Keratinocyte (primary cell): ENCODE measurements at regions not wholly inside any gene's neighbourhood (a gene's known extent, or its start where the extent isn't known, plus 50 kb on each side); places are given as distances from the start of the nearest gene placed in this dataset.

Experiments
- DNase-seq: peaks from one replicate; pipeline ENCODE4 v3.0.0-alpha.2; 2011; ENCODE audit warnings: low read depth, missing footprints, low spot score
- FAIRE-seq: peaks from 2 replicates; lab custom pipeline; 2011; peaks lifted over from hg19 to GRCh38; lab: Jason Lieb, UNC
- H2AFZ ChIP-seq: 2 replicates; pipeline ENCODE4 v1.6.0; 2012; ENCODE audit warnings: low read length, control low read depth, inconsistent platforms; ENCODE audit not compliant: control insufficient read depth
- H3K27ac ChIP-seq: 2 replicates; pipeline ENCODE4 v1.5.1; 2011; ENCODE audit warnings: low read length; ENCODE audit not compliant: control insufficient read depth, insufficient read depth
- H3K27me3 ChIP-seq: 3 replicates; pipeline ENCODE4 v1.6.0; 2011; ENCODE audit warnings: low read length; ENCODE audit not compliant: control insufficient read depth, insufficient read depth; ENCODE audit errors: extremely low read depth
- H3K36me3 ChIP-seq, 2 experiments: 2 replicates in 1 of 2; 3 replicates in 1 of 2; pipeline ENCODE4 v1.5.1; 2011; ENCODE audit warnings: low read length in 2 of 2, mild to moderate bottlenecking in 1 of 2; ENCODE audit not compliant: control insufficient read depth in 2 of 2, insufficient read depth in 2 of 2; ENCODE audit errors: extremely low read depth in 1 of 2
- H3K4me1 ChIP-seq: 3 replicates; pipeline ENCODE4 v1.5.1; 2011; ENCODE audit warnings: low read length; ENCODE audit not compliant: control insufficient read depth, insufficient read depth; ENCODE audit errors: extremely low read depth
- H3K4me2 ChIP-seq: 3 replicates; pipeline ENCODE4 v1.6.0; 2011; ENCODE audit warnings: low read depth, low read length; ENCODE audit not compliant: control insufficient read depth, insufficient read depth; ENCODE audit errors: extremely low read depth
- H3K4me3 ChIP-seq, 3 experiments: fragments of 200-600 bp in 1 of 3; sonication (generic) in 1 of 3; 2 replicates in 2 of 3; 3 replicates in 1 of 3; pipeline ENCODE4 v1.5.1; 2011 to 2016; ENCODE audit warnings: low read length in 3 of 3, mild to moderate bottlenecking in 3 of 3, control low read depth in 2 of 3, inconsistent platforms in 1 of 3, low read depth in 1 of 3, mixed read lengths in 1 of 3, mixed run types in 1 of 3, moderate library complexity in 1 of 3; ENCODE audit not compliant: control insufficient read depth in 2 of 3, insufficient read depth in 2 of 3; ENCODE audit errors: extremely low read depth in 1 of 3
- H3K79me2 ChIP-seq: 2 replicates; pipeline ENCODE4 v1.6.0; 2012; ENCODE audit warnings: low read length; ENCODE audit not compliant: control insufficient read depth, insufficient read depth
- H3K9ac ChIP-seq: 3 replicates; pipeline ENCODE4 v1.6.0; 2011; ENCODE audit warnings: low read length; ENCODE audit not compliant: control insufficient read depth, insufficient read depth; ENCODE audit errors: extremely low read depth
- H3K9me1 ChIP-seq: 3 replicates; pipeline ENCODE4 v1.6.0; 2011; ENCODE audit warnings: low read length; ENCODE audit not compliant: control insufficient read depth, insufficient read depth; ENCODE audit errors: extremely low read depth
- H3K9me3 ChIP-seq: 2 replicates; pipeline ENCODE4 v1.5.1; 2012; ENCODE audit warnings: low read depth, low read length; ENCODE audit not compliant: control insufficient read depth
- H4K20me1 ChIP-seq: 3 replicates; pipeline ENCODE4 v1.6.0; 2011; ENCODE audit warnings: low read length; ENCODE audit not compliant: control insufficient read depth, insufficient read depth; ENCODE audit errors: extremely low read depth
- CTCF ChIP-seq, 3 experiments: IDR thresholded peaks in 1 of 3; conservative IDR thresholded peaks in 1 of 3; optimal IDR thresholded peaks in 1 of 3; 2 replicates in 2 of 3; 3 replicates in 1 of 3; pipeline versions ENCODE3 to v1.5.1; 2011; ENCODE audit warnings: low read length in 3 of 3, mild to moderate bottlenecking in 3 of 3, moderate library complexity in 2 of 3, control low read depth in 1 of 3, inconsistent platforms in 1 of 3; ENCODE audit not compliant: insufficient read depth in 2 of 3; ENCODE audit errors: extremely low read depth in 1 of 3
- EZH2 ChIP-seq: IDR thresholded peaks from one replicate; pipeline ENCODE4 v1.6.1; 2012; ENCODE audit warnings: inconsistent platforms, mild to moderate bottlenecking, low read length, moderate library complexity
- dilution Hi-C: fragments of 300-500 bp; cut with MboI; formaldehyde crosslinking; loops from one replicate; pipeline ENCODE4 v1.7.0; 2020; ENCODE audit warnings: low sequenced_read_pairs; ENCODE audit not compliant: extremely low pct_ligation_motif_present

- Histone ChIP-seq H3K4me1 (no peaks in the 10 kb centered on the region), H3K36me3 (no peaks in the 10 kb centered on the region), H4K20me1 (no peaks in the 10 kb centered on the region), H3K27ac (no peak overlapping the region), H3K4me2 (no peak overlapping the region), H3K9me3 (no peaks in the 10 kb centered on the region), H3K9me1 (no peaks in the 10 kb centered on the region), H3K4me3 (no peak overlapping the region), H3K27me3 (no peaks in the 10 kb centered on the region), H2AFZ (no peak overlapping the region), H3K79me2 (no peaks in the 10 kb centered on the region), H3K9ac (no peak overlapping the region)
- DNase-seq (no peak), FAIRE-seq (no peak)
- TF ChIP-seq EZH2 (no peak), CTCF (optimal IDR thresholded peaks at IDR 0.05 in 1 of 3, IDR thresholded peaks at IDR 0.05 in 1 of 3, conservative IDR thresholded peaks at IDR 0.05 in 1 of 3; ENCODE audit: extremely low read depth in 1 of 3, insufficient read depth in 2 of 3, low read length in 3 of 3) (no peak)
- dilution Hi-C loops, result no loop called here
These were observed 505.7 kb upstream of the ADAMTS9 start for GRCh38 chr3:65193531-65193930.

GRCh38 chr3:65190111-65190510 is 502.3 kb upstream of the ADAMTS9 start:
- H3K4me2 ChIP-seq, result no peak overlapping the region
- no peak for DNase-seq
- no peaks in the 10 kb centered on the region for H3K9me3 ChIP-seq
- no peaks in the 10 kb centered on the region for H4K20me1 ChIP-seq
- TF ChIP-seq EZH2 (no peak), CTCF (optimal IDR thresholded peaks at IDR 0.05 in 1 of 3, IDR thresholded peaks at IDR 0.05 in 1 of 3, conservative IDR thresholded peaks at IDR 0.05 in 1 of 3; ENCODE audit: extremely low read depth in 1 of 3, insufficient read depth in 2 of 3, low read length in 3 of 3) (no peak)
- no peak overlapping the region for H3K27ac ChIP-seq
- H3K36me3 ChIP-seq, result no peaks in the 10 kb centered on the region
- no peaks in the 10 kb centered on the region for H3K4me1 ChIP-seq
- H3K9ac ChIP-seq, result no peak overlapping the region
- H3K79me2 ChIP-seq, result no peaks in the 10 kb centered on the region
- no peak for FAIRE-seq
- H3K27me3 ChIP-seq, result no peaks in the 10 kb centered on the region
- no peak overlapping the region for H3K4me3 ChIP-seq
- no peaks in the 10 kb centered on the region for H3K9me1 ChIP-seq
- dilution Hi-C loops, result no loop called here
- H2AFZ ChIP-seq, result no peak overlapping the region
